ENCODE measurements at regions not wholly inside any gene's neighbourhood (a gene's known extent, or its start where the extent isn't known, plus 50 kb on each side); places are given as distances from the start of the nearest gene placed in this dataset.

- H3K9me3 ChIP-seq (ENCODE audit: control insufficient read depth in 2 of 2, low read length in 2 of 2) = no peaks in the 10 kb centered on the region
- H3K27ac ChIP-seq (ENCODE audit: low read length) = no peak overlapping the region
- no peaks in the 10 kb centered on the region for H3K4me1 ChIP-seq (ENCODE audit: control insufficient read depth, insufficient read depth, low read length)
Measured at GRCh38 chr20:7822772-7823171, 117.5 kb downstream of the HAO1 start.

GRCh38 chr20:7828437-7828836, 111.8 kb downstream of the HAO1 start:
- no peak overlapping the region for H3K27ac ChIP-seq (ENCODE audit: low read length)
- no peaks in the 10 kb centered on the region for H3K4me1 ChIP-seq (ENCODE audit: control insufficient read depth, insufficient read depth, low read length)
- no peaks in the 10 kb centered on the region for H3K9me3 ChIP-seq (ENCODE audit: control insufficient read depth in 2 of 2, low read length in 2 of 2)
- no peaks in the 10 kb centered on the region for H3K27me3 ChIP-seq (ENCODE audit: control insufficient read depth in 1 of 2, insufficient read depth in 2 of 2, low read length in 2 of 2)
- H3K36me3 ChIP-seq (ENCODE audit: control insufficient read depth in 2 of 2, insufficient read depth in 2 of 2, low read length in 2 of 2) = no peaks in the 10 kb centered on the region
- no peak overlapping the region for H3K4me3 ChIP-seq (ENCODE audit: low read length in 2 of 2)
- no peak overlapping the region for H3K9ac ChIP-seq (ENCODE audit: low read length in 2 of 2)

More at GRCh38 chr20:7822772-7823171, 117.5 kb downstream of the HAO1 start:
- Histone ChIP-seq H3K36me3 (ENCODE audit: control insufficient read depth in 2 of 2, insufficient read depth in 2 of 2, low read length in 2 of 2) (no peaks in the 10 kb centered on the region), H3K4me3 (ENCODE audit: low read length in 2 of 2) (no peak overlapping the region), H3K27me3 (ENCODE audit: control insufficient read depth in 1 of 2, insufficient read depth in 2 of 2, low read length in 2 of 2) (no peaks in the 10 kb centered on the region), H3K9ac (ENCODE audit: low read length in 2 of 2) (no peak overlapping the region)

- Histone ChIP-seq H3K9me3 (ENCODE audit: control insufficient read depth in 2 of 2, low read length in 2 of 2) (no peaks in the 10 kb centered on the region), H3K4me1 (ENCODE audit: control insufficient read depth, insufficient read depth, low read length) (no peaks in the 10 kb centered on the region), H3K36me3 (ENCODE audit: control insufficient read depth in 2 of 2, insufficient read depth in 2 of 2, low read length in 2 of 2) (no peaks in the 10 kb centered on the region), H3K4me3 (ENCODE audit: low read length in 2 of 2) (no peak overlapping the region), H3K27me3 (ENCODE audit: control insufficient read depth in 1 of 2, insufficient read depth in 2 of 2, low read length in 2 of 2) (no peaks in the 10 kb centered on the region), H3K9ac (ENCODE audit: low read length in 2 of 2) (no peak overlapping the region), H3K27ac (ENCODE audit: low read length) (no peak overlapping the region)
Measured at GRCh38 chr20:7829031-7829430, 111.2 kb downstream of the HAO1 start.

GRCh38 chr20:7829776-7830175, 110.5 kb downstream of the HAO1 start:
- H3K36me3 ChIP-seq (ENCODE audit: control insufficient read depth in 2 of 2, insufficient read depth in 2 of 2, low read length in 2 of 2) = no peaks in the 10 kb centered on the region
- no peak overlapping the region for H3K4me3 ChIP-seq (ENCODE audit: low read length in 2 of 2)
- no peaks in the 10 kb centered on the region for H3K9me3 ChIP-seq (ENCODE audit: control insufficient read depth in 2 of 2, low read length in 2 of 2)
- H3K27ac ChIP-seq (ENCODE audit: low read length) = no peak overlapping the region
- no peaks in the 10 kb centered on the region for H3K27me3 ChIP-seq (ENCODE audit: control insufficient read depth in 1 of 2, insufficient read depth in 2 of 2, low read length in 2 of 2)
- no peak overlapping the region for H3K9ac ChIP-seq (ENCODE audit: low read length in 2 of 2)
- H3K4me1 ChIP-seq (ENCODE audit: control insufficient read depth, insufficient read depth, low read length) = no peaks in the 10 kb centered on the region
